Liver (tissue), 3 donors: ENCODE measurements at regions not wholly inside any gene's neighbourhood (a gene's known extent, or its start where the extent isn't known, plus 50 kb on each side); places are given as distances from the start of the nearest gene placed in this dataset.

Experiments
- CTCF ChIP-seq: fragments of 150-350 bp; IDR thresholded peaks from 2 replicates; pipeline ENCODE4 v1.5.1; 2017; ENCODE audit warnings: improper control_type of control experiment, low read depth, low read length; ENCODE audit not compliant: missing input control
- GABPA ChIP-seq, 2 donors: IDR thresholded peaks in 1 of 2; conservative IDR thresholded peaks in 1 of 2; 2 replicates each; pipeline ENCODE4 v1.6.1; 2016; ENCODE audit warnings: antibody characterized with exemption in 2 of 2, mild to moderate bottlenecking in 1 of 2, moderate library complexity in 1 of 2
- HNF4G ChIP-seq: IDR thresholded peaks from 2 replicates; pipeline ENCODE4 v1.6.1; 2016; ENCODE audit warnings: antibody characterized with exemption
- MAX ChIP-seq: IDR thresholded peaks from 2 replicates; pipeline ENCODE4 v1.6.1; 2016; ENCODE audit warnings: antibody characterized with exemption
- REST ChIP-seq: IDR thresholded peaks from 2 replicates; pipeline ENCODE4 v1.6.1; 2016; ENCODE audit warnings: antibody characterized with exemption, mild to moderate bottlenecking
- RXRA ChIP-seq, 2 donors: IDR thresholded peaks; 2 replicates each; pipeline ENCODE4 v1.6.1; 2017 to 2018; ENCODE audit warnings: antibody characterized with exemption in 2 of 2, mild to moderate bottlenecking in 1 of 2
- SP1 ChIP-seq: IDR thresholded peaks from 2 replicates; pipeline ENCODE4 v1.6.1; 2018; ENCODE audit warnings: antibody characterized with exemption, mild to moderate bottlenecking
- ZBTB33 ChIP-seq: IDR thresholded peaks from 2 replicates; pipeline ENCODE4 v1.6.1; 2016; ENCODE audit warnings: antibody characterized with exemption
- donor health status: healthy.
- donor health status: healthy.

GRCh38 chr15:87645723-87646122 is 610.8 kb downstream of the NTRK3 start:
- TF ChIP-seq ZBTB33, result no peak
- no peak for TF ChIP-seq CTCF
- TF ChIP-seq SP1, result no peak
- no peak for TF ChIP-seq MAX
- TF ChIP-seq GABPA (IDR thresholded peaks at IDR 0.05 in 1 of 2, conservative IDR thresholded peaks at IDR 0.05 in 1 of 2), result no peak
- TF ChIP-seq REST, result no peak
- TF ChIP-seq RXRA (IDR thresholded peaks at IDR 0.05), result no peak
- TF ChIP-seq HNF4G, result no peak
